Keratinocyte (primary cell): ENCODE measurements at regions not wholly inside any gene's neighbourhood (a gene's known extent, or its start where the extent isn't known, plus 50 kb on each side); places are given as distances from the start of the nearest gene placed in this dataset.

Experiments
- DNase-seq: peaks from one replicate; pipeline ENCODE4 v3.0.0-alpha.2; 2011; ENCODE audit warnings: low read depth, missing footprints, low spot score
- FAIRE-seq: peaks from 2 replicates; lab custom pipeline; 2011; peaks lifted over from hg19 to GRCh38; lab: Jason Lieb, UNC
- H2AFZ ChIP-seq: 2 replicates; pipeline ENCODE4 v1.6.0; 2012; ENCODE audit warnings: low read length, control low read depth, inconsistent platforms; ENCODE audit not compliant: control insufficient read depth
- H3K27ac ChIP-seq: 2 replicates; pipeline ENCODE4 v1.5.1; 2011; ENCODE audit warnings: low read length; ENCODE audit not compliant: control insufficient read depth, insufficient read depth
- H3K27me3 ChIP-seq: 3 replicates; pipeline ENCODE4 v1.6.0; 2011; ENCODE audit warnings: low read length; ENCODE audit not compliant: control insufficient read depth, insufficient read depth; ENCODE audit errors: extremely low read depth
- H3K36me3 ChIP-seq, 2 experiments: 2 replicates in 1 of 2; 3 replicates in 1 of 2; pipeline ENCODE4 v1.5.1; 2011; ENCODE audit warnings: low read length in 2 of 2, mild to moderate bottlenecking in 1 of 2; ENCODE audit not compliant: control insufficient read depth in 2 of 2, insufficient read depth in 2 of 2; ENCODE audit errors: extremely low read depth in 1 of 2
- H3K4me1 ChIP-seq: 3 replicates; pipeline ENCODE4 v1.5.1; 2011; ENCODE audit warnings: low read length; ENCODE audit not compliant: control insufficient read depth, insufficient read depth; ENCODE audit errors: extremely low read depth
- H3K4me2 ChIP-seq: 3 replicates; pipeline ENCODE4 v1.6.0; 2011; ENCODE audit warnings: low read depth, low read length; ENCODE audit not compliant: control insufficient read depth, insufficient read depth; ENCODE audit errors: extremely low read depth
- H3K4me3 ChIP-seq, 3 experiments: fragments of 200-600 bp in 1 of 3; sonication (generic) in 1 of 3; 2 replicates in 2 of 3; 3 replicates in 1 of 3; pipeline ENCODE4 v1.5.1; 2011 to 2016; ENCODE audit warnings: low read length in 3 of 3, mild to moderate bottlenecking in 3 of 3, control low read depth in 2 of 3, inconsistent platforms in 1 of 3, low read depth in 1 of 3, mixed read lengths in 1 of 3, mixed run types in 1 of 3, moderate library complexity in 1 of 3; ENCODE audit not compliant: control insufficient read depth in 2 of 3, insufficient read depth in 2 of 3; ENCODE audit errors: extremely low read depth in 1 of 3
- H3K79me2 ChIP-seq: 2 replicates; pipeline ENCODE4 v1.6.0; 2012; ENCODE audit warnings: low read length; ENCODE audit not compliant: control insufficient read depth, insufficient read depth
- H3K9ac ChIP-seq: 3 replicates; pipeline ENCODE4 v1.6.0; 2011; ENCODE audit warnings: low read length; ENCODE audit not compliant: control insufficient read depth, insufficient read depth; ENCODE audit errors: extremely low read depth
- H3K9me1 ChIP-seq: 3 replicates; pipeline ENCODE4 v1.6.0; 2011; ENCODE audit warnings: low read length; ENCODE audit not compliant: control insufficient read depth, insufficient read depth; ENCODE audit errors: extremely low read depth
- H3K9me3 ChIP-seq: 2 replicates; pipeline ENCODE4 v1.5.1; 2012; ENCODE audit warnings: low read depth, low read length; ENCODE audit not compliant: control insufficient read depth
- H4K20me1 ChIP-seq: 3 replicates; pipeline ENCODE4 v1.6.0; 2011; ENCODE audit warnings: low read length; ENCODE audit not compliant: control insufficient read depth, insufficient read depth; ENCODE audit errors: extremely low read depth
- CTCF ChIP-seq, 3 experiments: IDR thresholded peaks in 1 of 3; conservative IDR thresholded peaks in 1 of 3; optimal IDR thresholded peaks in 1 of 3; 2 replicates in 2 of 3; 3 replicates in 1 of 3; pipeline versions ENCODE3 to v1.5.1; 2011; ENCODE audit warnings: low read length in 3 of 3, mild to moderate bottlenecking in 3 of 3, moderate library complexity in 2 of 3, control low read depth in 1 of 3, inconsistent platforms in 1 of 3; ENCODE audit not compliant: insufficient read depth in 2 of 3; ENCODE audit errors: extremely low read depth in 1 of 3
- EZH2 ChIP-seq: IDR thresholded peaks from one replicate; pipeline ENCODE4 v1.6.1; 2012; ENCODE audit warnings: inconsistent platforms, mild to moderate bottlenecking, low read length, moderate library complexity
- dilution Hi-C: fragments of 300-500 bp; cut with MboI; formaldehyde crosslinking; loops from one replicate; pipeline ENCODE4 v1.7.0; 2020; ENCODE audit warnings: low sequenced_read_pairs; ENCODE audit not compliant: extremely low pct_ligation_motif_present

- Histone ChIP-seq H3K79me2 (no peaks in the 10 kb centered on the region), H3K4me3 (no peak overlapping the region), H3K4me2 (peak overlapping the region; percentile 17), H4K20me1 (no peaks in the 10 kb centered on the region), H3K27me3 (no peaks in the 10 kb centered on the region), H3K36me3 (no peaks in the 10 kb centered on the region), H3K9ac (no peak overlapping the region), H2AFZ (peak overlapping the region; percentile 4), H3K9me1 (no peaks in the 10 kb centered on the region), H3K9me3 (no peaks in the 10 kb centered on the region), H3K27ac (no peak overlapping the region), H3K4me1 (peaks cover 22% of the 10 kb centered on the region)
- TF ChIP-seq EZH2 (no peak), CTCF (optimal IDR thresholded peaks at IDR 0.05 in 1 of 3, IDR thresholded peaks at IDR 0.05 in 1 of 3, conservative IDR thresholded peaks at IDR 0.05 in 1 of 3; ENCODE audit: extremely low read depth in 1 of 3, insufficient read depth in 2 of 3, low read length in 3 of 3) (no peak)
- dilution Hi-C loops: no loop called here
- FAIRE-seq (no peak), DNase-seq (no peak)
These were observed 91.8 kb upstream of the THUMPD2 start for GRCh38 chr2:39870871-39871270.

GRCh38 chr2:39867268-39867667 lies 88.2 kb upstream of the THUMPD2 start:
- Histone ChIP-seq H2AFZ (no peak overlapping the region), H3K27ac (no peak overlapping the region), H4K20me1 (no peaks in the 10 kb centered on the region), H3K36me3 (no peaks in the 10 kb centered on the region), H3K27me3 (no peaks in the 10 kb centered on the region), H3K9me1 (no peaks in the 10 kb centered on the region), H3K9me3 (no peaks in the 10 kb centered on the region), H3K9ac (no peak overlapping the region), H3K4me2 (no peak overlapping the region), H3K4me1 (peaks cover 22% of the 10 kb centered on the region), H3K4me3 (no peak overlapping the region), H3K79me2 (no peaks in the 10 kb centered on the region)
- no peak for FAIRE-seq
- no peak for DNase-seq
- dilution Hi-C loops: no loop called here
- TF ChIP-seq EZH2 (no peak), CTCF (optimal IDR thresholded peaks at IDR 0.05 in 1 of 3, IDR thresholded peaks at IDR 0.05 in 1 of 3, conservative IDR thresholded peaks at IDR 0.05 in 1 of 3; ENCODE audit: extremely low read depth in 1 of 3, insufficient read depth in 2 of 3, low read length in 3 of 3) (no peak)
